Fibroblast of skin of left quadriceps (primary cell): ENCODE measurements at regions not wholly inside any gene's neighbourhood (a gene's known extent, or its start where the extent isn't known, plus 50 kb on each side); places are given as distances from the start of the nearest gene placed in this dataset.
"Not testable (repeated sequence)": the region's sequence is repeated elsewhere in the genome, so short reads cannot be mapped to it uniquely, and the experiment has no call there.

Experiments used
- DNase-seq, 2 experiments: peaks; one replicate each; pipeline ENCODE4 v3.0.0-alpha.2; 2013; ENCODE audit warnings: low read depth in 2 of 2

- not testable (repeated sequence) for DNase-seq
Observed at GRCh38 chr4:131747203-131747602, 1401.9 kb upstream of the PCDH10 start.

GRCh38 chr4:131749224-131749623 is 1399.9 kb upstream of the PCDH10 start:
- not testable (repeated sequence) for DNase-seq

GRCh38 chr4:131750006-131750405 is 1399.1 kb upstream of the PCDH10 start:
- DNase-seq: not testable (repeated sequence)

- not testable (repeated sequence) for DNase-seq
Observed at GRCh38 chr4:131750469-131750868, 1398.6 kb upstream of the PCDH10 start.

- not testable (repeated sequence) for DNase-seq
Observed at GRCh38 chr4:131762234-131762633, 1386.9 kb upstream of the PCDH10 start.

- DNase-seq: no peak
Observed at GRCh38 chr4:131764730-131765129, 1384.4 kb upstream of the PCDH10 start.

- peak; percentile 96 to 97 for DNase-seq
Observed at GRCh38 chr4:131774382-131774781, 1374.7 kb upstream of the PCDH10 start.

GRCh38 chr4:131810565-131810964 is 1338.5 kb upstream of the PCDH10 start:
- not testable (repeated sequence) for DNase-seq
